Upper lobe of left lung (tissue), 6 donors: ENCODE measurements at regions not wholly inside any gene's neighbourhood (a gene's known extent, or its start where the extent isn't known, plus 50 kb on each side); places are given as distances from the start of the nearest gene placed in this dataset.

Experiments used
- ATAC-seq, 2 donors: fragments of 200-7000 bp; cut with Tn5 transposase; one replicate each; pipeline ENCODE4 v1.9.1; 2022; ENCODE audit warnings: mild to moderate bottlenecking in 2 of 2, moderate library complexity in 2 of 2; ENCODE audit not compliant: low FRiP score in 2 of 2
- DNase-seq, 2 donors: peaks; one replicate each; pipeline ENCODE4 v3.0.0-alpha.2; 2019 to 2020
- H3K27ac ChIP-seq, 4 donors: fragments of 200-600 bp; sonication (generic); one replicate each; pipeline ENCODE4 v1.5.1; 2016 to 2019
- H3K27me3 ChIP-seq, 4 donors: fragments of 200-600 bp; sonication (generic); one replicate each; pipeline ENCODE4 v1.5.1; 2017 to 2019
- H3K36me3 ChIP-seq, 4 donors: fragments of 200-600 bp; sonication (generic); one replicate each; pipeline ENCODE4 v1.5.1; 2016 to 2019
- H3K4me1 ChIP-seq, 4 donors: fragments of 200-600 bp; sonication (generic); one replicate each; pipeline ENCODE4 v1.5.1; 2018 to 2019
- H3K4me3 ChIP-seq, 4 donors: fragments of 200-600 bp; sonication (generic); one replicate each; pipeline ENCODE4 v1.5.1; 2017 to 2019; ENCODE audit warnings: mild to moderate bottlenecking in 2 of 4, moderate library complexity in 1 of 4
- H3K9me3 ChIP-seq, 4 donors: fragments of 200-600 bp; sonication (generic); one replicate each; pipeline ENCODE4 v1.5.1; 2018 to 2019
- EP300 ChIP-seq, 4 donors: sonication (generic); formaldehyde crosslinking; IDR thresholded peaks; one replicate each; pipeline ENCODE4 v1.5.1; 2017; ENCODE audit warnings: antibody characterized with exemption in 4 of 4, control low read depth in 2 of 4
- POLR2A ChIP-seq, 4 donors: fragments of 450-650 bp; IDR thresholded peaks; one replicate each; pipeline ENCODE4 v1.5.1; 2016 to 2017; ENCODE audit warnings: antibody characterized with exemption in 4 of 4, mild to moderate bottlenecking in 2 of 4
- POLR2AphosphoS5 ChIP-seq, 2 donors: sonication (generic); formaldehyde crosslinking; IDR thresholded peaks; one replicate each; pipeline ENCODE4 v1.5.1; 2017; ENCODE audit warnings: antibody characterized with exemption in 2 of 2
- WGBS, 2 donors: methylation state at CpG; one replicate each; pipeline ENCODE4 v1.1.5; 2017 to 2018; 5-methylcytosine and 5-hydroxymethylcytosine counted together
- TF ChIP-seq, protein P1 (sequence below), 6 experiments: fragments of 450-650 bp in 4 of 6; fragments of 200-600 bp in 2 of 6; sonication (generic) in 2 of 6; IDR thresholded peaks; one replicate each; pipeline ENCODE4 v1.5.1; 2016 to 2019; ENCODE audit warnings: antibody characterized with exemption in 6 of 6
- donor health status: DM: no; HTN: no; CAD: no; lungs with moderate emphysema.
- donor health status: DM: no; HTN: yes; CAD: no; lungs with severe emphysema.

- H3K27me3 ChIP-seq: no peaks in the 10 kb centered on the region
- H3K9me3 ChIP-seq: no peaks in the 10 kb centered on the region
- no peak overlapping the region for H3K4me3 ChIP-seq
- peaks cover 0 to 6% (median 3%) of the 10 kb centered on the region in 4 donors for H3K4me1 ChIP-seq
- ATAC-seq (no peak), DNase-seq (no peak)
- 55 to 66% methylated on average over 2 of the region's 2 CpGs for WGBS, 2 donors
- no peaks in the 10 kb centered on the region for H3K36me3 ChIP-seq
- no peak for TF ChIP-seq POLR2AphosphoS5 (IDR thresholded peaks at IDR 0.05)
- TF ChIP-seq EP300 (IDR thresholded peaks at IDR 0.05): no peak
- TF ChIP-seq, protein P1, sequence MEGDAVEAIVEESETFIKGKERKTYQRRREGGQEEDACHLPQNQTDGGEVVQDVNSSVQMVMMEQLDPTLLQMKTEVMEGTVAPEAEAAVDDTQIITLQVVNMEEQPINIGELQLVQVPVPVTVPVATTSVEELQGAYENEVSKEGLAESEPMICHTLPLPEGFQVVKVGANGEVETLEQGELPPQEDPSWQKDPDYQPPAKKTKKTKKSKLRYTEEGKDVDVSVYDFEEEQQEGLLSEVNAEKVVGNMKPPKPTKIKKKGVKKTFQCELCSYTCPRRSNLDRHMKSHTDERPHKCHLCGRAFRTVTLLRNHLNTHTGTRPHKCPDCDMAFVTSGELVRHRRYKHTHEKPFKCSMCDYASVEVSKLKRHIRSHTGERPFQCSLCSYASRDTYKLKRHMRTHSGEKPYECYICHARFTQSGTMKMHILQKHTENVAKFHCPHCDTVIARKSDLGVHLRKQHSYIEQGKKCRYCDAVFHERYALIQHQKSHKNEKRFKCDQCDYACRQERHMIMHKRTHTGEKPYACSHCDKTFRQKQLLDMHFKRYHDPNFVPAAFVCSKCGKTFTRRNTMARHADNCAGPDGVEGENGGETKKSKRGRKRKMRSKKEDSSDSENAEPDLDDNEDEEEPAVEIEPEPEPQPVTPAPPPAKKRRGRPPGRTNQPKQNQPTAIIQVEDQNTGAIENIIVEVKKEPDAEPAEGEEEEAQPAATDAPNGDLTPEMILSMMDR (IDR thresholded peaks at IDR 0.05): no peak
- no peak for TF ChIP-seq POLR2A (IDR thresholded peaks at IDR 0.05)
- H3K27ac ChIP-seq: no peak overlapping the region
Observed at GRCh38 chr3:40985195-40985594, 214.1 kb upstream of the CTNNB1 start.

DNA sequence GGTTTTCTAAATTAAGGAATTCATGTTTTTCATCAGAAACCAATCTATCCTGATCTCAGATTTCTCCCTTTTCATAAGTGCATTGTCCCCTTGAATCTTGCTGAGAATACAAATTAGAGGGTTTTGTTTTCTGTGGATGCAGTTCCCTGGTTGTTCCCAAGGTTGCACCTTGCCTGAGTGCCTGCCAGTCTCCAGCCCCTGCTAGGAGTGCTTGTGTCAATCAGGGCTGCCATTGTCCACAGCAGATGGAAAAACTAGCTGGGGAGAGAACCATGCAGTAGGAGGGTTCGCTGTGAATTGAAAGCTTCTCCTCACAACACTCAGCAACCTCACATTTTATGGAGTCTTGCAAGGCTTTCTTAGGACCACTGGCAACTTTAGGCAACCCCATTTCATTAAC lies 210.8 kb upstream of the CTNNB1 start:
- 100% methylated on average over 1 of the region's 1 CpG for WGBS, 2 donors
- H3K4me1 ChIP-seq: peaks cover 0 to 6% (median 3%) of the 10 kb centered on the region in 4 donors

DNA sequence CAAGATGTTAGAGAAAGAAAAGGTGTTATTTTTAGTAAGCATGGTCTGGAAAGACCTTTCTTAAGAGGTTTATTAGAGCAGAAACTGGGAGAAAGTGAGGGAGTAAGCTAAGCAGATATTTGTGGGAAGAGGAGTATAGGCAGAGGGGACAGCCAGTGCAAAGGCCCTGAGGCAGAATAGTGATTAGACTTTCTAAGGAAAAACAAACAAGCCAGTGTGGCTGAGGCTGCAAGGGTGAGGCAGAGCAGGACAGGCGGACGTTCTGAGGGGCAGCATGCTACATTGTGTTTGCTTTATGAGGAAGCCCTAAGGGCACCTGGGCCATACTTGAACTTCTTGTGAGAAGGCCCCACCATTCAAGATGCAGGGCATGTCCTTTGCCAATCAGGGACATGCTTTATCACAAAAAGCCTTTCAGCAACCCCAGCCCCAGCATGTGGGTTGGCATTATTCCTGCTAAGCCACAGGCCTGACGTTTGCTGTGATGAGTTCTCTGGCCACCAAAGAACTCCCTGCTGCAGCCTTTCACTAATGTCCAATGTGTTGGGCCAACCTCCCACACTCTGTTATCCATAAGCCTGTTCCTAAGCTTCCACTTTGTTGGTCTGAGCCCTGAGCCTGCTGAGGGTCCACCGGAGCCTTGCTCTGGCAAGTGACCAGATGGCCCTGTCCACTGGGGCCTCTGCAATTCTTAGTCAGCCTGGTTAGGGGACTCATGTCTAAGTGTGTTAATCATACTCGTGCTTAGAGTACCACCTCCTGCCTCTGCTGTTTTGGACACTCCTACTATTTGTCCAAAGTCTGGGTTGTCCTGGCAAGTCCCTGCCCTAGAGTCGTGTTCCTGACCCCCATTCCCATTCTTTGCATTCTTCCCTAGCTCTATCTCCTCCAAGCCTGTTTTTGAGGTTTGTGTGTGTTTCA lies 209.9 kb upstream of the CTNNB1 start:
- WGBS, 2 donors: 67 to 78% methylated on average over 5 to 6 of the region's 6 CpGs
- no peaks in the 10 kb centered on the region for H3K36me3 ChIP-seq
- no peak overlapping the region for H3K4me3 ChIP-seq
- H3K27me3 ChIP-seq: no peaks in the 10 kb centered on the region
- TF ChIP-seq EP300 (IDR thresholded peaks at IDR 0.05) (no peak), POLR2A (IDR thresholded peaks at IDR 0.05) (no peak), POLR2AphosphoS5 (IDR thresholded peaks at IDR 0.05) (no peak)
- TF ChIP-seq, protein P1 (IDR thresholded peaks at IDR 0.05): no peak
- DNase-seq: no peak
- ATAC-seq: peak in 1 of 2 donors; percentile 41
- peaks cover 0 to 6% (median 3%) of the 10 kb centered on the region in 4 donors for H3K4me1 ChIP-seq
- no peak overlapping the region for H3K27ac ChIP-seq
- H3K9me3 ChIP-seq: no peaks in the 10 kb centered on the region

More for the DNA sequence above, 210.8 kb upstream of the CTNNB1 start:
- Histone ChIP-seq H3K27me3 (no peaks in the 10 kb centered on the region), H3K27ac (no peak overlapping the region), H3K4me3 (no peak overlapping the region), H3K36me3 (no peaks in the 10 kb centered on the region), H3K9me3 (no peaks in the 10 kb centered on the region)
- no peak for DNase-seq
- ATAC-seq: no peak
- TF ChIP-seq EP300 (IDR thresholded peaks at IDR 0.05) (no peak), POLR2AphosphoS5 (IDR thresholded peaks at IDR 0.05) (no peak), POLR2A (IDR thresholded peaks at IDR 0.05) (no peak)
- TF ChIP-seq, protein P1 (IDR thresholded peaks at IDR 0.05): no peak

DNA sequence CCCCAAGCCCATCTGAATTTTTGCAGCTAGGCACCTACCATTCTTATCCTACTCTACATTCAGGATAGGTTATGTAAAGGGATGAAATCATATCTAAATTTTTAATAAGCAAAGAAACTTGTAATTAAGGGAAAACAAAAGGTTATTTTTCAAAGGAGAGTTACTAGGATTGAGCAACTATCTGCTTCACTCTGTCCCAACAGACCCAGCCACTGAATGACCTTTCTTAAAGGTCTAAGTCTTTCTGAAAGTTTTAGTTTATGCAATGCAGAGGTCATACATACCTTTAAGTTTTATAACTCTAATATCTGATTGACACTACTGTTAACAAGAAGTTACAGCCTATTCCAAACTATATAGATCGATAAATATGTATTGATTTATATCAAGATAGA lies 209.2 kb upstream of the CTNNB1 start:
- no peak for DNase-seq
- 98 to 100% methylated on average over 1 of the region's 1 CpG for WGBS, 2 donors
- Histone ChIP-seq H3K4me3 (no peak overlapping the region), H3K36me3 (no peaks in the 10 kb centered on the region), H3K27me3 (no peaks in the 10 kb centered on the region), H3K4me1 (peaks cover 0 to 4% (median 2%) of the 10 kb centered on the region in 4 donors), H3K9me3 (no peaks in the 10 kb centered on the region), H3K27ac (no peak overlapping the region)
- peak in 1 of 2 donors; percentile 12 for ATAC-seq
- TF ChIP-seq, protein P1 (IDR thresholded peaks at IDR 0.05): no peak
- no peak for TF ChIP-seq POLR2AphosphoS5 (IDR thresholded peaks at IDR 0.05)
- TF ChIP-seq EP300 (IDR thresholded peaks at IDR 0.05): no peak
